ENCODE measurements at regions not wholly inside any gene's neighbourhood (a gene's known extent, or its start where the extent isn't known, plus 50 kb on each side); places are given as distances from the start of the nearest gene placed in this dataset.

DNA sequence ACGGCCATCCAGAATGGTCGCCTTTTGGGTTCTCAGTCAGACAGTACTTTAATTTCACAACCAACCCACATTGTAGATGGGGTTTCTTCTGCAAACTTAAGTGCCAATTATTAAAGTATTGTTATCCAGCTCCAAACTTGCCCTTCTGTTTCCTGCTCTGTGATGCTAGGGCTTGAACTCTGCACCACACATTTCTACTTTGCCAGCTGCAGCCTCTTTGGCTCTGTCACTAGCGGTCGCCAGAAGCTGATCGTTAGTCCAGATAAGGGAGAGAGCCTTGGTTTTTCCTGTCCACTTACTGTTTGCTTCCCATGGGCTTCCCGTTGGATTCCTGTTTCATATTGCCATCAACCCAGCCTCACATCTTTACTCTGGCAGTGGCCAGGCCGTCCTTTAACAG lies 196.6 kb downstream of the ASB9 start (continued):
- TF ChIP-seq FUS (optimal IDR thresholded peaks at IDR 0.05; ENCODE audit: low read depth, low read length) = no peak
- TF ChIP-seq, protein P1, sequence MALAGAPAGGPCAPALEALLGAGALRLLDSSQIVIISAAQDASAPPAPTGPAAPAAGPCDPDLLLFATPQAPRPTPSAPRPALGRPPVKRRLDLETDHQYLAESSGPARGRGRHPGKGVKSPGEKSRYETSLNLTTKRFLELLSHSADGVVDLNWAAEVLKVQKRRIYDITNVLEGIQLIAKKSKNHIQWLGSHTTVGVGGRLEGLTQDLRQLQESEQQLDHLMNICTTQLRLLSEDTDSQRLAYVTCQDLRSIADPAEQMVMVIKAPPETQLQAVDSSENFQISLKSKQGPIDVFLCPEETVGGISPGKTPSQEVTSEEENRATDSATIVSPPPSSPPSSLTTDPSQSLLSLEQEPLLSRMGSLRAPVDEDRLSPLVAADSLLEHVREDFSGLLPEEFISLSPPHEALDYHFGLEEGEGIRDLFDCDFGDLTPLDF (CRISPR knock-in tag; IDR thresholded peaks at IDR 0.05) = no peak
- TF ChIP-seq, protein P2, sequence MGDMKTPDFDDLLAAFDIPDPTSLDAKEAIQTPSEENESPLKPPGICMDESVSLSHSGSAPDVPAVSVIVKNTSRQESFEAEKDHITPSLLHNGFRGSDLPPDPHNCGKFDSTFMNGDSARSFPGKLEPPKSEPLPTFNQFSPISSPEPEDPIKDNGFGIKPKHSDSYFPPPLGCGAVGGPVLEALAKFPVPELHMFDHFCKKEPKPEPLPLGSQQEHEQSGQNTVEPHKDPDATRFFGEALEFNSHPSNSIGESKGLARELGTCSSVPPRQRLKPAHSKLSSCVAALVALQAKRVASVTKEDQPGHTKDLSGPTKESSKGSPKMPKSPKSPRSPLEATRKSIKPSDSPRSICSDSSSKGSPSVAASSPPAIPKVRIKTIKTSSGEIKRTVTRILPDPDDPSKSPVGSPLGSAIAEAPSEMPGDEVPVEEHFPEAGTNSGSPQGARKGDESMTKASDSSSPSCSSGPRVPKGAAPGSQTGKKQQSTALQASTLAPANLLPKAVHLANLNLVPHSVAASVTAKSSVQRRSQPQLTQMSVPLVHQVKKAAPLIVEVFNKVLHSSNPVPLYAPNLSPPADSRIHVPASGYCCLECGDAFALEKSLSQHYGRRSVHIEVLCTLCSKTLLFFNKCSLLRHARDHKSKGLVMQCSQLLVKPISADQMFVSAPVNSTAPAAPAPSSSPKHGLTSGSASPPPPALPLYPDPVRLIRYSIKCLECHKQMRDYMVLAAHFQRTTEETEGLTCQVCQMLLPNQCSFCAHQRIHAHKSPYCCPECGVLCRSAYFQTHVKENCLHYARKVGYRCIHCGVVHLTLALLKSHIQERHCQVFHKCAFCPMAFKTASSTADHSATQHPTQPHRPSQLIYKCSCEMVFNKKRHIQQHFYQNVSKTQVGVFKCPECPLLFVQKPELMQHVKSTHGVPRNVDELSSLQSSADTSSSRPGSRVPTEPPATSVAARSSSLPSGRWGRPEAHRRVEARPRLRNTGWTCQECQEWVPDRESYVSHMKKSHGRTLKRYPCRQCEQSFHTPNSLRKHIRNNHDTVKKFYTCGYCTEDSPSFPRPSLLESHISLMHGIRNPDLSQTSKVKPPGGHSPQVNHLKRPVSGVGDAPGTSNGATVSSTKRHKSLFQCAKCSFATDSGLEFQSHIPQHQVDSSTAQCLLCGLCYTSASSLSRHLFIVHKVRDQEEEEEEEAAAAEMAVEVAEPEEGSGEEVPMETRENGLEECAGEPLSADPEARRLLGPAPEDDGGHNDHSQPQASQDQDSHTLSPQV (IDR thresholded peaks at IDR 0.05) = no peak
- TF ChIP-seq ZNF561 (CRISPR knock-in tag; conservative IDR thresholded peaks at IDR 0.05) = no peak

DNA sequence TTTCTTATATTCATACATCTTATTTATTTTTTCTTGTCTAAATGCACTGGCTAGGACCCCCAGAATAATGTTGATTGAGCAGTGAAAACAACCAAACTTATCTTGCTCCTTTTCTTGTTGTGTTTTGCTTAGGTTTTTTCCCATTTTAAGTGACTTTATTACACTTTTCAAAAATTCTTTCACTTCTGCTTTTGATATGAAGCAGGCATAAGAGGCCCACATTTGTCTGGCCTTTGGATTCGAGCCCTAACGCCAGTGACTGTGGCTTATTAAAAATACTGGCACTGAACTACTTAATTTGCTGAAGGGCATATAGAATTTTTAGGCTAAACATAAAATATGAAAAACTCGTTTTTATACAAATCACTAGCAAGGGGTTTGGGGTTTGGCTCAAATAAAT lies 197.0 kb downstream of the ASB9 start:
- ChIA-PET CTCF (ENCODE audit: low intra/inter-chr PET ratio) (no interaction called here), POLR2A (no interaction called here)
- in situ Hi-C loops (cut with MboI) (no loop called here), intact Hi-C loops (cut with micrococcal nuclease) (no loop called here)
- Histone ChIP-seq H3K4me2 (ENCODE audit: insufficient read depth, low read length) (no peak overlapping the region), H3K4me3 (no peak overlapping the region), H2AFZ (ENCODE audit: low read depth, low read length) (no peak overlapping the region), H3K27me3 (ENCODE audit: control insufficient read depth in 2 of 2, insufficient read depth in 2 of 2, low read length in 2 of 2) (no peaks in the 10 kb centered on the region), H3K79me2 (ENCODE audit: control insufficient read depth, insufficient read depth, low read length) (no peaks in the 10 kb centered on the region), H3K9me1 (ENCODE audit: control insufficient read depth, insufficient read depth, low read length) (no peaks in the 10 kb centered on the region), H3K36me3 (ENCODE audit: control insufficient read depth, insufficient read depth, low read length) (no peaks in the 10 kb centered on the region), H3K27ac (ENCODE audit: extremely low read depth, low read depth, low read length) (no peak overlapping the region), H3K9ac (ENCODE audit: insufficient read depth in 1 of 2, low read depth in 2 of 2, low read length in 2 of 2) (no peak overlapping the region), H3K4me1 (replicated peaks in 1 of 2; ENCODE audit: control insufficient read depth in 2 of 2, insufficient read depth in 2 of 2, low read length in 2 of 2) (no peaks in the 10 kb centered on the region), H4K20me1 (replicated peaks; ENCODE audit: control insufficient read depth, insufficient read depth, low read length) (no peaks in the 10 kb centered on the region), H3K9me3 (replicated peaks; ENCODE audit: control insufficient read depth, insufficient read depth, low read depth, low read length) (no peaks in the 10 kb centered on the region)
- FAIRE-seq = no peak
- no peak for TF ChIP-seq SETDB1 (IDR thresholded peaks at IDR 0.05; ENCODE audit: low read length)
- TF ChIP-seq EHMT2 (IDR thresholded peaks at IDR 0.05) = no peak
- TF ChIP-seq ZNF133 (CRISPR knock-in tag; IDR thresholded peaks at IDR 0.05) = no peak
- TF ChIP-seq, protein P3, sequence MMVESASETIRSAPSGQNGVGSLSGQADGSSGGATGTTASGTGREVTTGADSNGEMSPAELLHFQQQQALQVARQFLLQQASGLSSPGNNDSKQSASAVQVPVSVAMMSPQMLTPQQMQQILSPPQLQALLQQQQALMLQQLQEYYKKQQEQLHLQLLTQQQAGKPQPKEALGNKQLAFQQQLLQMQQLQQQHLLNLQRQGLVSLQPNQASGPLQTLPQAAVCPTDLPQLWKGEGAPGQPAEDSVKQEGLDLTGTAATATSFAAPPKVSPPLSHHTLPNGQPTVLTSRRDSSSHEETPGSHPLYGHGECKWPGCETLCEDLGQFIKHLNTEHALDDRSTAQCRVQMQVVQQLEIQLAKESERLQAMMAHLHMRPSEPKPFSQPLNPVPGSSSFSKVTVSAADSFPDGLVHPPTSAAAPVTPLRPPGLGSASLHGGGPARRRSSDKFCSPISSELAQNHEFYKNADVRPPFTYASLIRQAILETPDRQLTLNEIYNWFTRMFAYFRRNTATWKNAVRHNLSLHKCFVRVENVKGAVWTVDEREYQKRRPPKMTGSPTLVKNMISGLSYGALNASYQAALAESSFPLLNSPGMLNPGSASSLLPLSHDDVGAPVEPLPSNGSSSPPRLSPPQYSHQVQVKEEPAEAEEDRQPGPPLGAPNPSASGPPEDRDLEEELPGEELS (CRISPR knock-in tag; IDR thresholded peaks at IDR 0.05; ENCODE audit: borderline replicate concordance) = no peak
- no peak for TF ChIP-seq NR2C1 (IDR thresholded peaks at IDR 0.05)
- no peak for TF ChIP-seq NR2C1 (tag; IDR thresholded peaks at IDR 0.05)
- no peak for TF ChIP-seq FOXK2 (conservative IDR thresholded peaks at IDR 0.05 in 1 of 2, IDR thresholded peaks at IDR 0.05 in 1 of 2; ENCODE audit: low read depth in 2 of 2)
- TF ChIP-seq ZNF699 (CRISPR knock-in tag; IDR thresholded peaks at IDR 0.05; ENCODE audit: insufficient replicate concordance) = no peak
- DNase-seq (ENCODE audit: extremely low read depth in 1 of 4, low spot score in 3 of 4) = no peak
- WGBS (ENCODE audit: insufficient coverage, low coverage, missing lambda C conversion rate) = 0% methylated on average over 3 of the region's 3 CpGs
- no TSS peak for BruUV-seq (replicated peaks)
- ATAC-seq = no peak

All from K562 (cell line).